ENCODE measurements at regions not wholly inside any gene's neighbourhood (a gene's known extent, or its start where the extent isn't known, plus 50 kb on each side); places are given as distances from the start of the nearest gene placed in this dataset.

DNA sequence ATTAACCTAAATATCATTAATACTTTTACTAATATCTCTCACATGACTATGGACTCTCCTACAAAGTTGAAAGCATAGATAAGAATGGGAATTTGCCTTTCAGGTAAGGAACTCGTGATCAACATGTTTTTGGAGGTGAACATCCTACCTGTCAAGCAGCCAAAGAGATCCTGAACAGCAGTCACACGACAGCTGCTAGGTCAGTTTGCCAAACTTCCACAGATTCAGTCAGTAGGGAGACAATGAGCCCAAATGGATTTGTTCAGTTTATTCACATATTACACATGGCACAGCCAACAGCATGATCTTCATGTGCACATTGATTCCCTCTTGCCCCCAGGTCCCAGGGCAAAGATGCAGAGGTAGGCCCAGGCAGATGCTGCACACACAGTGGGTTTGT lies 86.1 kb upstream of the LOC128125822 start:
- H3K27ac Mint-ChIP-seq, result no peak overlapping the region
- Histone ChIP-seq H3K23me2 (ENCODE audit: insufficient read length, low read depth, low read length, poor library complexity, severe bottlenecking) (no peaks in the 10 kb centered on the region), H2BK15ac (ENCODE audit: low read depth, low read length) (no peak overlapping the region), H3K4ac (ENCODE audit: low read depth, low read length) (no peak overlapping the region), H2BK12ac (ENCODE audit: insufficient read length, low read depth, low read length) (no peak overlapping the region), H3K79me1 (ENCODE audit: insufficient read depth, low read depth, low read length, poor library complexity, severe bottlenecking) (no peaks in the 10 kb centered on the region), H3T11ph (ENCODE audit: low read length) (no peak overlapping the region), H4K20me1 (ENCODE audit: control insufficient read depth, insufficient read depth, insufficient read length) (no peaks in the 10 kb centered on the region), H4K91ac (ENCODE audit: insufficient read length, low read depth, low read length) (no peak overlapping the region), H3K56ac (ENCODE audit: insufficient read length, low read depth, low read length) (no peak overlapping the region), H3K23ac (ENCODE audit: insufficient read length, low read depth, low read length) (no peak overlapping the region), H3K79me2 (ENCODE audit: insufficient read depth, low read length) (no peaks in the 10 kb centered on the region), H3K4me2 (ENCODE audit: insufficient read depth, insufficient read length, low read length) (no peak overlapping the region), H3K9me3 (ENCODE audit: control insufficient read depth, low read depth, low read length) (no peaks in the 10 kb centered on the region), H3K9ac (ENCODE audit: extremely low read depth, insufficient read length, low read length) (no peak overlapping the region), H4K5ac (ENCODE audit: insufficient read length, low read depth, low read length) (no peak overlapping the region), H2AFZ (ENCODE audit: low read length) (no peak overlapping the region), H3K4me1 (ENCODE audit: insufficient read depth, low read length) (no peaks in the 10 kb centered on the region), H3K27ac (ENCODE audit: insufficient read length, low read depth, low read length) (no peak overlapping the region), H2BK5ac (ENCODE audit: insufficient read length, low read length) (no peak overlapping the region), H3K14ac (ENCODE audit: insufficient read depth, low read length) (no peak overlapping the region), H3K18ac (ENCODE audit: insufficient read length, low read depth, low read length) (no peak overlapping the region), H2BK20ac (ENCODE audit: low read depth, low read length, poor library complexity, severe bottlenecking) (no peak overlapping the region), H4K8ac (replicated peaks; ENCODE audit: insufficient read length, low read depth, low read length) (no peak overlapping the region), H2BK120ac (ENCODE audit: low read depth, low read length, poor library complexity, severe bottlenecking) (no peak overlapping the region), H3K27me3 (ENCODE audit: insufficient read depth, low read length) (no peaks in the 10 kb centered on the region), H2AK5ac (ENCODE audit: insufficient read length, low read length) (no peak overlapping the region)
- no peaks in the 10 kb centered on the region for H3K4me1 Mint-ChIP-seq
- no peak for DNase-seq
- H3K36me3 Mint-ChIP-seq (ENCODE audit: insufficient read depth in 1 of 3, low read depth in 3 of 3), result no peaks in the 10 kb centered on the region
- TF ChIP-seq, protein P1, sequence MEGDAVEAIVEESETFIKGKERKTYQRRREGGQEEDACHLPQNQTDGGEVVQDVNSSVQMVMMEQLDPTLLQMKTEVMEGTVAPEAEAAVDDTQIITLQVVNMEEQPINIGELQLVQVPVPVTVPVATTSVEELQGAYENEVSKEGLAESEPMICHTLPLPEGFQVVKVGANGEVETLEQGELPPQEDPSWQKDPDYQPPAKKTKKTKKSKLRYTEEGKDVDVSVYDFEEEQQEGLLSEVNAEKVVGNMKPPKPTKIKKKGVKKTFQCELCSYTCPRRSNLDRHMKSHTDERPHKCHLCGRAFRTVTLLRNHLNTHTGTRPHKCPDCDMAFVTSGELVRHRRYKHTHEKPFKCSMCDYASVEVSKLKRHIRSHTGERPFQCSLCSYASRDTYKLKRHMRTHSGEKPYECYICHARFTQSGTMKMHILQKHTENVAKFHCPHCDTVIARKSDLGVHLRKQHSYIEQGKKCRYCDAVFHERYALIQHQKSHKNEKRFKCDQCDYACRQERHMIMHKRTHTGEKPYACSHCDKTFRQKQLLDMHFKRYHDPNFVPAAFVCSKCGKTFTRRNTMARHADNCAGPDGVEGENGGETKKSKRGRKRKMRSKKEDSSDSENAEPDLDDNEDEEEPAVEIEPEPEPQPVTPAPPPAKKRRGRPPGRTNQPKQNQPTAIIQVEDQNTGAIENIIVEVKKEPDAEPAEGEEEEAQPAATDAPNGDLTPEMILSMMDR (conservative IDR thresholded peaks at IDR 0.05), result no peak
- H3K9me3 Mint-ChIP-seq, result no peaks in the 10 kb centered on the region
- no peak overlapping the region for H3K4me3 Mint-ChIP-seq
- H3K27me3 Mint-ChIP-seq (ENCODE audit: low read depth), result peaks cover 1% of the 10 kb centered on the region; the same call in 1 of the 2 replicates
- WGBS (ENCODE audit: extremely low coverage, insufficient read length, low lambda C conversion rate), result no CpG with 5 or more reads among the region's 2 CpGs

All from H9 (cell line).